HG03175 (cell line): ENCODE measurements at regions not wholly inside any gene's neighbourhood (a gene's known extent, or its start where the extent isn't known, plus 50 kb on each side); places are given as distances from the start of the nearest gene placed in this dataset.
"Not testable (repeated sequence)": the region's sequence is repeated elsewhere in the genome, so short reads cannot be mapped to it uniquely, and the experiment has no call there.

Source experiments
- ATAC-seq: cut with Tn5 transposase; IDR thresholded peaks from one replicate; pipeline ENCODE4 v1.9.1; 2021; ENCODE audit warnings: mild to moderate bottlenecking, moderate library complexity; ENCODE audit not compliant: unreplicated experiment

DNA sequence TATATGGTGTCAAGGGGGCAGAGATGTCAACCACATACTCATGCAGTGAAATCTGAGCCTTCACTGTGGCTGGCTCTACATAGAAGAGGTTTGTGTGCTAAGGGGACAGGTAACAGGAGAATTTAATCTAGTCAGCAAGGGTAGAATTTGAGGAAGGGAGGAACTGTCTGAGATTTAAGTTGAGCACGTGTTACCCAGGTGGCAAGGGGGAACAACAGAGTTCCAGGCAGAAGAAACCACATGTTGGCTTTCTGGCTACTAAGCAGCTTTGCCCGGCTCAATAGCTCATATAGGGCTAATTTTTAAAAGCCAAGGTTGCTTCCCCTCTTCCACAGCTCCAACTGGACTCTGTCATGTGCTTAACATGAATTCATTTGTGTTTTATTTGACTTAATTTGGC, 397.6 kb downstream of the EDEM1 start:
- ATAC-seq, result no peak

DNA sequence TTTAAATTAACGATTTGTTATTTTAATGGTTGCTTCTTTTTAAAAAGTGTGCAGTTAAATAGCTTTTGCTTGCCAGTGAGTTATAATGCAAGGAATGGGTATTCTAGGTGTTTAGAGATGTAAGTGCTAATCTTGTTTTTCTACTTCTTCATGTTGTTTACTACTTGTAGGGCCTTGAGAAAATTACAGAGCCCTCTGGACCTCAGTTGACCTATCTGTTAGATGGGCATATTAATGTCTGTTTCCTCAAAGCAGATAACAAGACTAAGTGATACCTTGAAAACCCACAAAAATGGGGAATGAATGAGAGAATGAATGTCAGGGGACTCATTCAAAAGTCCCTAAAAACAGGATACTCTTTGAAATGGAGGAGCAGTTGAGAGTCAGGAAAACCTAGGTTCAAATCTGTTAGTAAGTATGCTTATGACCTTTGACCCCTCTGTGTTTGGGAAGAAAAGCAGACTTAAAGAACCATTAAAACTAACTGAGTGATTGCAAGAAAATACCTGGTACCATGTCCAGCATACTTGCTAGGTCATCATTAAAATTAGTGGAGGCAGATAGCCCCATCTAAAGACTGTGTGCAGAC, 419.5 kb downstream of the EDEM1 start:
- ATAC-seq, result no peak

DNA sequence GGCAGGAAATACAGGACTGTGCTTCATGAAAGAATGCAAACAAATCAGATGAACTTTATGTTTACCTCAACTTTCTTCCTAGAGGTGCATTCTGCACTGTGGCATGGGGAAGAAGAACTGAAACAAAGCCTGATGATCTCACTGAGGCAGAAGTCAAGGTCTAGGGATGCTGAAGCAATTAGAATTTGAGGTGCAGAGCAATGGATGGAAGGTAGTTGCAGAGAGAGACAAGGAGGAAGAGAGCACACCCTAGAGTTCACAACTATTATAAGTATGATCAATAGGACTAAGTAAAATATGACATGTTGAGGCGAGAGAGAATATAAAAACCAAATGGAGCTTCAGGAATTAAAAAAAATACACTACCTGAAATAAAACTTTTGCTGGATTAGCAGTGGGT, 420.1 kb downstream of the EDEM1 start:
- ATAC-seq, result no peak

DNA sequence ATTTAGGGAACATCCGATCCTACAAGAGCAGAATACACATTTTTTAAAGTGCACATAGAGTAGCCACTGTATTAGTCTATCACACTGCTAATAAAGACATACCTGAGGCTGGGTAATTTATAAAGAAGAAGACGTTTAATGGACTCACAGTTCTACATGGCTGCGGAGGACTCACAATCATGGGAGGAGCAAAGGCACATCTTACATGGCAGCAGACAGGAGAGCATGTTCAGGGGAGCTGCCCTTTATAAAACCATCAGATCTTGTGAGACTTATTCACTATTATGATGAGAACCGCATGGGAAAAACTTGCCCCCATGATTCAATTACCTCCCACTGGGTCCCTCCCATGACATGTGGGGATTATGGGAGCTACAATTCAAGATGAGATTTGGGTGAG, 421.5 kb downstream of the EDEM1 start:
- ATAC-seq, result not testable (repeated sequence)

DNA sequence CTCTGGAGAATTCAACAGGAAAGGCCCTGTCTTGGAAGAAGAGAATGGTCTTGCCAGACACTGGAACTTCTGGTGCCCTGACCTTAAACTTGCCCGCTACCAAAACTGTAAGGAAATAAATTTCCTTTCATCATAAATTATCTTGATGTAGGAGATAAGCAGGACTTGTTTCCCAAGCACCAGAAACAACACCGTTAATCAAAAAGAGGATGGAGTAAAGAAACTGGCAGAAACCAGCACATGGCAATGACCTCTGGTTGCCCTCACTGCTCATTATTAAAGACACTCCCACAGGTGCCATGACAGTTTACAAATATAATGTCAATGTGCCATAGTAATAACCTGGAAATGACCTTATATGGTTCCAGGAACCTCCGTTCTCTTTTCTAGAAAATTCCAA, 426.1 kb downstream of the EDEM1 start:
- no peak for ATAC-seq

DNA sequence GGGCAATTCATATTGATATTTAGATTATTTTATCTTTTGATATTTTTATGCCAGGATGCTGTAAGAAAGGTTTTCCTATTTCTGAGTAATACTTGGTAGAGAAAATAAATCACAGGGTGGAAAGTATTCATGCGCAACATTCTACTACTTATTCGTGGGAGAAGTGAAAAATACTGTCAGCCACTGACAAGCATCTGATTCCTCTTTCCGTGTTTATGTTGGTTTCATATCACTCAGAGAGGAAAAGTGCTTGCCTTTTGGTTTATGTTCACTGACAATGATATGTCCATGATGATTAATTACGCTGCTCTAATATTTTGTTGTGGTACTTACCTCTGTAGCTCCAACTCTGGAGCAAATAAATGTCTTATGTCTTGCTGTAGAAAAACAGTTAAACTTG, 429.4 kb downstream of the EDEM1 start:
- no peak for ATAC-seq

DNA sequence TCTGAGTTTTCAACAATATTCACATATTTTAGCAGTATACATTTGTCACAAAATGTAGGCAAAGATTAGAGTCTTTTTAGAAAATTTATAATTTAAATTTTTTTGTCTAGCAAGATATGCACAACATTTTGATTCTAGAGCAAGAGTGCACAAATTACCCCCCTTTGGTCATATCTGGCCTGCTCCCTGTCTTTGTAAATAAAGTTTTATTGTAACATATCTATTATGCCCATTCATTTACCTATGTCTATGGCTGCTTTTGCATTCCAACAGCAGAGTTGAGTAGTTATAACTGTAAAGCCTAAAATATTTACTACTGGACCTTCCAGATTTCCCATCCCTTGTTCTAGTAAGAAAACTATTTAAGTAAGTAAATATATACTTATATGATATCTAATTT, 430.7 kb downstream of the EDEM1 start:
- ATAC-seq, result no peak

DNA sequence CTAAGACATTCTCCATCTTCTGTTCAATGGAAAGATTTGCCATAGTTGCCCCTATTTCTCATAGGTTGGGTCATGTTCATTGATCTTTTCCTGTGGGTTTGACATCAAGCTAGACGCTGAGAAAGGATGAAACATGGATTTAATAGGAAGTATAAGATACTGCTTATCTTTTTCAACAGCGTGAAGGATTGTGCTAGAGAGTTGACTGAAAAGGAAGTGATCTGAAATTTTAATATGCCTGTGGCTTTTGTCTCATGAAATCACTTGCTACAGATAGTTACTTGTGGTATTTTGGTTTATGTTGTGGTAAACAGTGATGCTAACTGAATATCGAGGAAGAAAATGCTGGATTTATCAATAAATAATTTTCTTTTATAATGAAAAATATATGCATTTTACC, 442.9 kb downstream of the EDEM1 start:
- ATAC-seq, result no peak

DNA sequence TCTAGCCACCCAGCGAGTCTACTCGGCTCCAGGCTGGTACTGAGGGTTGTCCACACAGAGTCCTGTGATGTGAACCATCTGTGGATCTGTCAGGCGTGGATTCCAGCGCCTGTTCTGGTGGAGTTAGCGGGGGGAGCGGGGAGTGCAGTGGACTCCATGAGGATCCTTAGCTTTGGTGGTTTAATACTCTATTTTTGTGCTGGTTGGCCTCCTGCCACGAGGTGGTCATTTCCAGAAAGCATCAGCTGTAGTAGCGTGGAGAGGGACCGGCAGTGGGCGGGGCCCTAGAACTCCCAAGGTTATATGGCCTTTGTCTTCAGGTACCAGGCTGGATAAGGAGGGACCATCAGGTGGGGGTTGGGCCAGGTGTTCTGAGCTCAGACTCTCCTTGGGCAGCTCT, 446.5 kb downstream of the EDEM1 start:
- no peak for ATAC-seq

DNA sequence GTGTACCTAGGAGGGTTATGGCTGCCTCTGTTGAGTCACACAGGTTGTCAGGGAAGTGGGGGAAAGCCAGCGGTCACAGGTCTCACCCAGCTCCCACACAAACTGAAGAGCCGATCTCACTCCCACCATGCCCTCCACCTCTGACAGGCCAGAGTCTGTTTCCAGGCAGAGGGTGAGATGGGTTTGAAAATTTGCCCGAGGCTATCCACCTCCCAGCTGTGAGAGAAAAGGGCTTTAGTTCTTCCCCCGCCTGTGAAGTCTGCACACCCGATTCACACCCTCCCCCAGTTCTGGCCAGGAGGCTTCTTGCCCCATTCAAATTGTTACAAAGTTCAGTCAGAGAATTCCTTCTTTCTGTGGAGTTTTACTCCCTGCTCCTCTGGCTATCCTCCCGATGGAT, 446.9 kb downstream of the EDEM1 start:
- ATAC-seq, result no peak

DNA sequence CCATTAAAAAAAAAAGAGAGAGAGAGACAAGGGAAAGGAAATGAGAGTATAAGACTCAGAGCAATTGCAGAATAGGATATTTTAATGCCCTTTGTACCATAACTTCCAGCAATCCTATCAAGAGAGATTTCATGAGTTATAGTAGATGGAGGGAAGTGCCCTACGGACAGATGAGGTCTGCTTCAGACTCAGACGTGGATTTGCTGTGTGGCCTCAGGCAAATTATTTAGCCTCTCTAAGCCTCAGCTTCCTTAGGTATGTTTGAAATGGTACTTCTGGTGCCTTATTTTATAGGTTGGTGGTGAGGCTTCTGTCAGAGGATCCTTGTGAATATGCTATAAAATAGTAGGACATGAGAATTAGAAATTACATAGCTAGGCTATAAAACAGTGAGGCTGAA, 448.2 kb downstream of the EDEM1 start:
- no peak for ATAC-seq

DNA sequence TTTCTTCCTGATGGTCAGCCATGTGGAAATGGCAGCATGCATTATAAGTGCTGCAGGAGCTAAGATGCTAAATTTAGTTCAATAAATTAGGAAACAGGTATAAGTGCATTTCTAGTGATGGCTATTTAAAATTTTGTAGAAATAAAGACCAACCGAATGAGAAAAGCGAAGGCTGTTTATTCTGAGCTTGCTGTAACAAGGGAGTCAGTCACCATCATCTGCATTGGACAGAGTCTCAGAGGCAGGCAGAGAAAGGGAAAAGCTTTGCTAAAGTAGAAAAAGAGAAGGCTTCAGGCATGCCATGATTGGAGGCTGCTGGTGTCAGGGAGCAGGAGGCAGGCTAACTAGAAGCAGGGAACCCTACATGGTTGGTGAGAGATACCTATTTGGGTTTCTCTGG, 451.0 kb downstream of the EDEM1 start:
- no peak for ATAC-seq

DNA sequence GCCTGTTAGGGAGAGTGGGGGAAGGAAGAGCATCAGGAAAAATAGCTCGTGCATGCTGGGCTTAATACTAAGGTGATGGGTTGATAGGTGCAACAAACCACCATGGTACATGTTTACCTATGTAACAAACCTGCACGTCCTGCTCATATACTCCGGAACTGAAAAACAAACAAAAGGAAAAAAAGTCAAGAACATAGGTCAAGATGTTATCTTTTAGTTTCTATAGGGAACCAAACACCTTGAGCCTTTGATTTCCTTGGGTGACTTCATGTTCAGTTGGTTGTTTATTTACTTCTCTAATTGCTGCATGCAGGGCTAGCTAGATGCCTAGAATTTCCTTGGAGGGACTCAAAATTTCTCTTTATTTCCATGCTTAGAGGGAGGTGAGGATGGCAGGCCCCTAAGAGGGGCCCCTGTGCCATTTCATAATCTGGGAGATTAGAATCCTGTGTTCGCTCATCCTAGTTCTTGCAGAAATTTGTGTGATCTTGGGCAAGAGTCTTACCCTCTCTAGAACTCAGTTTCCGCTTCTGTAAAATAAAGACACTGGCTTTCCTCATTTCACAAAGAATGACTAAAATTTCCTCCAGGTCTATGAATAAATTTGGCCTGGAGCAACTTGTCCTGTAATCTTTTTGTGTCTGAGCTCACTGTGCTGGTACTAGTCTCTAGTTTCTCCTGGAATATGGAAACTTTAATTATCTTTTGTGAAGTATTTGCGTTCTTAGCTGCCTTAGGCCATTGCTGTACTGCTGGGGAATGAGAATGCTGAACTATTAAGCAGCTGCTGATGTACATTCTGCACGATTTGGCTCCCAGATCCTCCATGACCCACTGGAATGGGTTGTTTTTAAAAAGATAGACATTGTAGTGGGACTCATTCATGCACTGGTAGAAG, 457.5 kb downstream of the EDEM1 start:
- ATAC-seq, result no peak

DNA sequence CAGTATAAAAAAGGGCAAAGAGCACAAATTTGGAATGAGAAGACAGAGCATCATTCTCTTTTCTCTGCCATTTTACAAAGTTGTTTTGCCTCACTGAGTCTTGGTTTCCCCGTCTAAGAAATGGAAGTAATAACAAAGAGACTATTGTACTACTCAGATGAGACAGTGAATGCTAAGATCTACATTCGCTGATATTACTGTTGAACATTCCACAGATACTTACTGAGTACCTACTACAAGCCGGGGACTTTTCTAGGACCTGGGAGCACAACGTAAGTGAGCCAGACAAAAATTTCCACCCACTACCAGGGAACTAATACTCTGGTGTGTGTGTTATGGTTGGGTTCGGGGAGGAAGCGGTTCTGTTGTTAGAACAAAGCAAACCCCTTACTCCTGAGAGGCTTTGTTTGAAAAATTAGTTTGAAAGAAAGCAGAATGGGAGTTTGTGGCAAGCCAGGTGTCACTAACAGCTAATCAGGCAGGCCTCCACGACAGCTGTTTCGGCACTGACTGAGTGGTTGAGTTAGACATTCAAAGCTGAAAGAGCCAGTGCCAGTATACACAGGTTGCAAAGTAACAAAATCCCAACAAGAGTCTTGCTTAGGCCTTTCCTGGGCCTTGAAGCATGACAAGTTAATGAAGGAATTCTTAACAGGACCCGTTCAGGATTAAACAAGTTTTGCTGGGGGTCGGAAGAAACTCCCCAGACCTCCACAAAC, 458.3 kb downstream of the EDEM1 start:
- ATAC-seq, result no peak

DNA sequence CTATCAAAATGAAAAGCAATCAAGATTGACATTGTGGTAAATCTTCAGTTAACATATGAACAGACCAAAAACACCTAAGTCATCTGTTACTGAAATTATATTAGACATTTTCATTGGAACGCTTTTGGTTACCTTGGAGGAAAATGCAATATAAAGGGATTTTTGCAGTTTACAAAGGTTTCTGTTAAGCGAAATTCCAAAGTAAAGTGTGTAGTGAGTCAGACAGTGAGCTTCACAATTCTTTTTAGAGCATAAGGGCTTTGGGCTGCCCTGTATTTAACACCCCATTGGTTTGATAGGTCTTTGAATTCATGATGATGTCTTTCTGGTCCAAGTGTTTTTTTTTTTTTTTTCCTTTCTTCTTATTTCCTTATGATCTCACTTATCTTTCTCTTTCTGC, 462.8 kb downstream of the EDEM1 start:
- no peak for ATAC-seq

DNA sequence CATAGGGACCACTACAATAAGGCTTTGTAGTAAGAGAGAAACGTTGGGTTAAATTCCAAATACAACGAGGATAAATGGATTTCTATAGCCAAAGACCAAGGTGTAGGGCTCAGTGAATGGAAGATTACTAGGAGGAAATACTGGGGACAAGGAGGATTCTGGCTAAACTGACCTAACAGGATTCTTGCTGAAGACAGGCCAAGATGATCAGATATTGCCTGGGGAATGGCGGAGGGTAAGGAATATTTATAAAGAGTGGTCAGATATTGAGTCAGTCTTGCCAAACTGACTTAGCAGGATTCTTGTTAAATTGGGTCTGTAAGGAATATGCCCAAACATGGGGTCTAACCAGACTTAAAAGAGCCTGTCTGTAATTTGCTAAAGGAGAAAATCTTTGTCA, 463.8 kb downstream of the EDEM1 start:
- ATAC-seq, result no peak

DNA sequence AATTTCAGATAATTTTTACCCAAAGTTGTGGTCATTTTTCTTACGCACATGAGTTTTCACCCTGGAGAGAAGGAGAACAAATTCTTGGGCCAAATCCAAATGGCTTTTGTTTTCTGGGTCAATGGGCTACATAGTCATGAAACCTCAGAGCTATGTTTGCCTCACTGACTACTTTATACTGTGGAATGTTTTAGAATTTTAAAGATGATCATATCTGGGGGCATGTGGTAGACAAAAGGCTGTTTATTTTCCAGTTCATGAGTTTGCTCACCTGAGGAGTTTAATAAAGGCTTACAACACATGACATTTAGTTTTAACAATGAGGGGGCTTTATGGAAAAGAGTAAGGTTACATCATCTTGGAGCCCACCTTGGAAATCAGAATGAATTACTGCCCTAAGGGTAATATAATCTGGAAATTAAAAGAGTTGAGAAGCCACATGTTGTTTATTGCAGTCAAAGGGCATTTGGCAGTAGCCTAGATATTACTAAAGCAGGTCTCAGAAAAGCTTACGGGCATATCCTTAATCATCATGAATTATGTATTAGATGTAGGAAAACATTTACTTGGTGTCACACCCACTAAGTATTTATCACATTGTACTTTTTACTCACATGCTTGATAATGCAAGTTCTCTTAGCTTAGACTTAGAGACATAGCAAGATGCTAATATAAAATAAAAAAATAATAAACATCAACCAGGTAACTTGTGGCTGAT, 466.1 kb downstream of the EDEM1 start:
- no peak for ATAC-seq

DNA sequence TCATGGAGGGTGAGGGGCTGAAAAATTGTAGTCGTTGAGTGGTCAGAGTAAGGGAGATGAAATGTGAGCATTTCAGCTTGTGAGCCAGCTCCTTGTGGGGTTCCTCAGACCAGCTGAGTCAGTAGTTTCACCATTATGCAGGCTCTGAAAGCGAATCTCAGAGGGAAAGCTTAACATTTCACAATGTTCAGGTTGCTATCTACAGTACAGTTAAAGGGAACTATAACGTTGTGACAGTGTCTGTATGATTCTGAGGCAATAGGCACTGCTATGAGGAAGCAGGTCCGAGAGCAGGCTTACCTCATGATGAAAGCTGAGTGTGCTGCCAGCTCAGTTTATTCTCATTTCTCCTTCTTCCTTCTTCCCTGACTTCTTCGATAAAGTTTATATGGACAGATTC, 469.6 kb downstream of the EDEM1 start:
- ATAC-seq, result no peak

DNA sequence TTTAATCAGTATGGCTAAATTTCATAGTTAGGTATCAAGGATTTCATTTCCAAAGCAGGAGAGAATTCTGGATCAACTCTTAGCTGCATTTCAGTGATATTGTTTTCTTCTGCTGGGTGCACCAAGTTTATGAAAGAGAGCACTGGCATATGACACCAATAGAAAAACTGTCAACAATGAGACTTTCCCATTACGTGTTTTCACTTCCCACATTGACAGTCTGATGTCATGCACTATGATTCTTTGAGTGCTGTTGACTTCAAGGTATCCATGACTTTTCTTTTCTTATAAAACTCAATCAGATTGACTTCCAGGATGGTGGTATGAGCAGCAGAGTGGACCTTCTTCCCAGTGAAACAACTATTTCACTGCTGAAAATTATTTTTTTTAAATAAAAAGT, 476.1 kb downstream of the EDEM1 start:
- no peak for ATAC-seq

DNA sequence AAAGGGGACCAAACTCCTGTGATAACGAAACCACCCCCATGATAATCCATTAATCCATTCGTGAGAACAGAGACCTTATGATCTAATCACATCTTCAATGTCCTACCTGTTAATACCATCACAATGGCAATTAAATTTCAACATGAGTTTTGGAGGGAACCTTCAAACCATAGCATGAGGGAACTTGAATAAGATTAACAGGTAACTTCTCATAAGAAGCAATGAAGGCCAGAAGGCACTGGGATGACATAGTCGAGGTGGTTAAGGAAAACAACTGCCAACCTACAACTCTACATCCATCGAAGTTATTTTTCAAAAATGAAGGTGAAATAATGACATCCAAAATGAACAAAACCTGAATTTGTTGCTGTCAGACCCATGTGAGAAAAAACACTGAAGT, 478.9 kb downstream of the EDEM1 start:
- ATAC-seq, result no peak

DNA sequence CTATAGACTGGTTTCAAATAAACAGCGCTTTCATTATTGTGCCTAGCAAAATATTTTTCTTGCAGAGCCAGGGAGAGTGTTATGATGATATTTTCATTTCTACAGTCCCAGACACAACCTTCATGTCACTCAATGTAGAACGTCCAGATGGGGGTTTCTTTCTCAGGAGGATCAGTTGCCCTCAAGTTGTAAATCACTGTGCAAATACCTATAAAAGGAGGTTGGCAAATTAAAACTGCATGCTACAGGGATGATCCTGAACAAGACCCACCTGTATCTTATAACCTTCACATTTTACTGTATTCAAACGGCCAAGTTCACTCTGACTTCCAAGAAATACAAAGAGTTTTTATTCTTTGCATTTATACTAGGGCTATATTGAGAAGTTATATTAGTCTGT, 486.0 kb downstream of the EDEM1 start:
- no peak for ATAC-seq
